ENCODE measurements at regions not wholly inside any gene's neighbourhood (a gene's known extent, or its start where the extent isn't known, plus 50 kb on each side); places are given as distances from the start of the nearest gene placed in this dataset.

DNA sequence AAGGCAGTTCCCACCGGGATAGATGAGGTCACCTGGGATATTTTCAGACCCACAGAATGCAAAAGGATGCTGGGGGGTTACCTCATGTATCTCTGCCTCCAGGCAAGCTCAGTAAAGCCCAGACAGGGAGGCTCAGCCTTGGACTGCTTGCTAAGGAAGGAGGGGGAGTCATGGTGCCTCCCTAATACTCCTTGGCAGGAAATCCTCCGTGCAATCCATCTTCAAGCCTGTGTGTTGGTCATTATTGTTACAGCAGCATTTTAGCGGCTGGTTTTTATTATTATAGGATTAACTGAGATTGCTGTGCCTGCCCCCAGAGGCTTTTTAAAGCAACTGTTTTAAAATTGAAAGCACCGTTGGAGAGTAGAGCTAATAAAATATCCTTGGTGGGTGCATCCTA is 188.5 kb upstream of the UBL3 start:
- TF ChIP-seq CTCF (IDR thresholded peaks at IDR 0.05), result no peak
- no peak for TF ChIP-seq TCF7L2 (IDR thresholded peaks at IDR 0.05; ENCODE audit: low read depth, low read length)
- no peak for TF ChIP-seq POLR2AphosphoS5 (IDR thresholded peaks at IDR 0.05; ENCODE audit: low read depth, low read length)
